Caco-2 (cell line): ENCODE measurements at regions not wholly inside any gene's neighbourhood (a gene's known extent, or its start where the extent isn't known, plus 50 kb on each side); places are given as distances from the start of the nearest gene placed in this dataset.

Source experiments
- BruUV-seq: library from RNA; stranded (reverse); fragments of 400-500 nt; replicated peaks from 2 replicates; lab custom pipeline; 2021; lab: Mats Ljungman, UMichigan
- CTCF ChIA-PET: fragments of 300-600 bp; sonication (Branson Sonifier 250); formaldehyde crosslinking; loops from one replicate; lab custom pipeline; 2022; ENCODE audit warnings: antibody characterized with exemption; lab: Charles Lee
- POLR2A ChIA-PET: fragments of 300-600 bp; sonication (Branson Sonifier 250); formaldehyde crosslinking; loops from one replicate; lab custom pipeline; 2022; ENCODE audit warnings: antibody characterized with exemption; lab: Charles Lee
- DNase-seq, 2 experiments: peaks; one replicate each; pipeline versions ENCODE4 v3.0.0 to v3.0.0-alpha.2; 2020 to 2022
- H3K27me3 ChIP-seq: replicated peaks from 2 replicates; pipeline ENCODE4 v1.6.0; 2011; ENCODE audit warnings: low read length; ENCODE audit not compliant: control insufficient read depth, insufficient read depth
- H3K36me3 ChIP-seq: 2 replicates; pipeline ENCODE4 v1.5.1; 2011; ENCODE audit warnings: low read length; ENCODE audit not compliant: control insufficient read depth, insufficient read depth
- H3K4me1 ChIP-seq: fragments of 250-450 bp; sonication (Bioruptor Pico); 2 replicates; pipeline ENCODE4 v1.5.1; 2020; ENCODE audit warnings: mild to moderate bottlenecking
- H3K4me3 ChIP-seq: 2 replicates; pipeline ENCODE4 v1.5.1; 2011; ENCODE audit warnings: low read depth, mild to moderate bottlenecking, control low read depth, low read length
- H3K9me3 ChIP-seq: fragments of 250-450 bp; sonication (Bioruptor Pico); 2 replicates; pipeline ENCODE4 v1.5.1; 2020; ENCODE audit warnings: mild to moderate bottlenecking, moderate library complexity
- H3K27ac Mint-ChIP-seq: one replicate; pipeline ENCODE4 v1.8.0; 2022; ENCODE audit warnings: mixed read lengths; ENCODE audit not compliant: unreplicated experiment
- H3K27me3 Mint-ChIP-seq: one replicate; pipeline ENCODE4 v1.8.0; 2022; ENCODE audit warnings: mixed read lengths; ENCODE audit not compliant: insufficient read depth, unreplicated experiment
- H3K36me3 Mint-ChIP-seq: one replicate; pipeline ENCODE4 v1.8.0; 2022; ENCODE audit warnings: mild to moderate bottlenecking, mixed read lengths; ENCODE audit not compliant: insufficient read depth, unreplicated experiment
- H3K4me1 Mint-ChIP-seq: one replicate; pipeline ENCODE4 v1.8.0; 2022; ENCODE audit warnings: low read depth, mixed read lengths; ENCODE audit not compliant: unreplicated experiment
- H3K4me3 Mint-ChIP-seq: one replicate; pipeline ENCODE4 v1.8.0; 2022; ENCODE audit warnings: mild to moderate bottlenecking, moderate library complexity, mixed read lengths; ENCODE audit not compliant: unreplicated experiment
- H3K9me3 Mint-ChIP-seq: one replicate; pipeline ENCODE4 v1.8.0; 2022; ENCODE audit warnings: mixed read lengths; ENCODE audit not compliant: unreplicated experiment
- CTCF ChIP-seq, 2 experiments: fragments of 200-600 bp in 1 of 2; IDR thresholded peaks; 1 replicate in 1 of 2; 2 replicates in 1 of 2; pipeline versions ENCODE4 v1.5.1 to v1.8.0; 2011 to 2022; ENCODE audit warnings: antibody characterized with exemption in 1 of 2, control low read depth in 1 of 2, inconsistent platforms in 1 of 2, low read depth in 1 of 2, low read length in 1 of 2, mild to moderate bottlenecking in 1 of 2, moderate library complexity in 1 of 2; ENCODE audit not compliant: insufficient read depth in 1 of 2, severe bottlenecking in 1 of 2, unreplicated experiment in 1 of 2
- intact Hi-C: fragments of 100-400 bp; cut with micrococcal nuclease; formaldehyde crosslinking; loops from one replicate; pipeline ENCODE4 v1.10.0; 2022; ENCODE audit not compliant: unreplicated experiment

GRCh38 chr3:67109651-67110204, 111.6 kb downstream of the KBTBD8 start:
- no peak overlapping the region for H3K4me3 Mint-ChIP-seq
- no peaks in the 10 kb centered on the region for H3K4me1 Mint-ChIP-seq
- peak in 1 of 2 experiments; percentile 31 for DNase-seq
- intact Hi-C loops: loop anchor here (1.0 to 5.0 kb wide), 6 partner anchors 137 to 1783 kb away; no protein-coding TSS in a partner anchor
- peak; percentile 52 to 58 for TF ChIP-seq CTCF (IDR thresholded peaks at IDR 0.05; ENCODE audit: insufficient read depth in 1 of 2, low read depth in 1 of 2, low read length in 1 of 2, severe bottlenecking in 1 of 2, unreplicated experiment in 1 of 2)
- no peaks in the 10 kb centered on the region for H3K36me3 ChIP-seq
- no peaks in the 10 kb centered on the region for H3K27me3 ChIP-seq
- H3K9me3 Mint-ChIP-seq: no peaks in the 10 kb centered on the region
- ChIA-PET POLR2A (no interaction called here), CTCF (interaction anchor here (0.7 to 1.3 kb wide), 5 partner anchors 128 to 1942 kb away, joined by 3 to 5 read pairs (median 3); partner anchors contain the start of gene TMF1)
- no peaks in the 10 kb centered on the region for H3K36me3 Mint-ChIP-seq
- no peaks in the 10 kb centered on the region for H3K4me1 ChIP-seq
- H3K9me3 ChIP-seq: no peaks in the 10 kb centered on the region
- H3K27ac Mint-ChIP-seq: no peak overlapping the region
- no TSS peak for BruUV-seq
- H3K4me3 ChIP-seq: no peak overlapping the region
- peaks cover 9% of the 10 kb centered on the region for H3K27me3 Mint-ChIP-seq

- no peaks in the 10 kb centered on the region for H3K4me1 Mint-ChIP-seq
Observed at GRCh38 chr3:67113802-67114407, 115.8 kb downstream of the KBTBD8 start.

GRCh38 chr3:67118122-67118521, 120.0 kb downstream of the KBTBD8 start:
- no peaks in the 10 kb centered on the region for H3K27me3 ChIP-seq
- Mint-ChIP-seq H3K27ac (no peak overlapping the region), H3K4me1 (no peaks in the 10 kb centered on the region), H3K36me3 (no peaks in the 10 kb centered on the region), H3K9me3 (no peaks in the 10 kb centered on the region), H3K27me3 (peaks cover 3% of the 10 kb centered on the region), H3K4me3 (no peak overlapping the region)
- no peaks in the 10 kb centered on the region for H3K36me3 ChIP-seq
- intact Hi-C loops: no loop called here
- H3K9me3 ChIP-seq: no peaks in the 10 kb centered on the region
- no peaks in the 10 kb centered on the region for H3K4me1 ChIP-seq
- DNase-seq: no peak
- POLR2A ChIA-PET: no interaction called here
- TF ChIP-seq CTCF (IDR thresholded peaks at IDR 0.05; ENCODE audit: insufficient read depth in 1 of 2, low read depth in 1 of 2, low read length in 1 of 2, severe bottlenecking in 1 of 2, unreplicated experiment in 1 of 2): no peak
- CTCF ChIA-PET: no interaction called here
- BruUV-seq: no TSS peak
- no peak overlapping the region for H3K4me3 ChIP-seq

More at GRCh38 chr3:67113802-67114407, 115.8 kb downstream of the KBTBD8 start:
- DNase-seq: peak; percentile 74 to 81
- intact Hi-C loops: loop anchor here (1.0 to 5.0 kb wide), 5 partner anchors 244 to 1778 kb away; no protein-coding TSS in a partner anchor
- H3K27ac Mint-ChIP-seq: no peak overlapping the region
- H3K4me1 ChIP-seq: no peaks in the 10 kb centered on the region
- TF ChIP-seq CTCF (IDR thresholded peaks at IDR 0.05; ENCODE audit: insufficient read depth in 1 of 2, low read depth in 1 of 2, low read length in 1 of 2, severe bottlenecking in 1 of 2, unreplicated experiment in 1 of 2): peak; percentile 81 to 97
- no peak overlapping the region for H3K4me3 Mint-ChIP-seq
- ChIA-PET POLR2A (no interaction called here), CTCF (interaction anchor here (0.5 to 1.6 kb wide), 10 partner anchors 8 to 1780 kb away, joined by 3 to 22 read pairs (median 4); partner anchors contain the start of gene KBTBD8)
- H3K4me3 ChIP-seq: no peak overlapping the region
- H3K9me3 Mint-ChIP-seq: no peaks in the 10 kb centered on the region
- BruUV-seq: no TSS peak
- H3K27me3 Mint-ChIP-seq: peaks cover 3% of the 10 kb centered on the region
- H3K36me3 Mint-ChIP-seq: no peaks in the 10 kb centered on the region
- H3K9me3 ChIP-seq: no peaks in the 10 kb centered on the region
- H3K36me3 ChIP-seq: no peaks in the 10 kb centered on the region
- no peaks in the 10 kb centered on the region for H3K27me3 ChIP-seq
